SK-N-SH treated with all-trans-retinoic acid at 6 μM for 48 hours (cell line): ENCODE measurements at regions not wholly inside any gene's neighbourhood (a gene's known extent, or its start where the extent isn't known, plus 50 kb on each side); places are given as distances from the start of the nearest gene placed in this dataset.

Experiments
- ATAC-seq: fragments of 200-7000 bp; cut with Tn5 transposase; 3 replicates; pipeline ENCODE4 v1.9.1; 2020; ENCODE audit warnings: mild to moderate bottlenecking, moderate library complexity
- ARNTL ChIP-seq: fragments of 450-650 bp; formaldehyde crosslinking; IDR thresholded peaks from 2 replicates; pipeline ENCODE4 v1.5.0; 2020; ENCODE audit warnings: low read depth, mild to moderate bottlenecking, moderate library complexity, borderline replicate concordance
- BACH2 ChIP-seq: fragments of 250-450 bp; sonication (Bioruptor Pico); IDR thresholded peaks from 2 replicates; pipeline ENCODE4 v1.9.0; 2021; ENCODE audit warnings: mild to moderate bottlenecking, borderline replicate concordance
- CREB5 ChIP-seq: fragments of 250-450 bp; sonication (Bioruptor Pico); IDR thresholded peaks from 2 replicates; pipeline ENCODE4 v1.5.1; 2020; ENCODE audit warnings: low read depth, mild to moderate bottlenecking, moderate library complexity
- CSDC2 ChIP-seq: fragments of 250-450 bp; sonication (Bioruptor Pico); IDR thresholded peaks from 2 replicates; pipeline ENCODE4 v1.5.0; 2020; ENCODE audit warnings: mild to moderate bottlenecking, moderate library complexity
- CSRNP3 ChIP-seq: fragments of 250-450 bp; sonication (Bioruptor Pico); IDR thresholded peaks from 2 replicates; pipeline ENCODE4 v1.5.1; 2021; ENCODE audit warnings: mild to moderate bottlenecking, moderate library complexity
- ESRRG ChIP-seq: fragments of 250-450 bp; sonication (Bioruptor Pico); IDR thresholded peaks from 2 replicates; pipeline ENCODE4 v1.6.1; 2021; ENCODE audit warnings: mild to moderate bottlenecking
- GLIS3 ChIP-seq: fragments of 250-450 bp; sonication (Bioruptor Pico); IDR thresholded peaks from 2 replicates; pipeline ENCODE4 v1.5.0; 2020; ENCODE audit warnings: mild to moderate bottlenecking, moderate library complexity
- ISL1 ChIP-seq: fragments of 250-450 bp; sonication (Bioruptor Pico); IDR thresholded peaks from 2 replicates; pipeline ENCODE4 v2.1.2; 2022; ENCODE audit warnings: mild to moderate bottlenecking, moderate library complexity
- PATZ1 ChIP-seq: fragments of 250-450 bp; sonication (Bioruptor Pico); IDR thresholded peaks from 2 replicates; pipeline ENCODE4 v1.8.0; 2020; ENCODE audit warnings: mild to moderate bottlenecking, moderate library complexity, borderline replicate concordance
- POU6F1 ChIP-seq: fragments of 250-450 bp; sonication (Bioruptor Pico); IDR thresholded peaks from 2 replicates; pipeline ENCODE4 v1.8.0; 2021; ENCODE audit warnings: low read depth, mild to moderate bottlenecking, moderate library complexity, borderline replicate concordance
- PPARA ChIP-seq: fragments of 250-450 bp; sonication (Bioruptor Pico); IDR thresholded peaks from 2 replicates; pipeline ENCODE4 v1.5.0; 2020; ENCODE audit warnings: mild to moderate bottlenecking, borderline replicate concordance
- RARB ChIP-seq: fragments of 250-450 bp; sonication (Bioruptor Pico); IDR thresholded peaks from 2 replicates; pipeline ENCODE4 v1.8.0; 2021; ENCODE audit warnings: mild to moderate bottlenecking, moderate library complexity
- SNAI2 ChIP-seq: fragments of 250-450 bp; sonication (Bioruptor Pico); IDR thresholded peaks from 2 replicates; pipeline ENCODE4 v1.5.0; 2020; ENCODE audit warnings: mild to moderate bottlenecking, moderate library complexity
- TCF4 ChIP-seq: fragments of 250-450 bp; sonication (Bioruptor Pico); IDR thresholded peaks from 2 replicates; pipeline ENCODE4 v1.8.0; 2021; ENCODE audit warnings: mild to moderate bottlenecking, moderate library complexity, borderline replicate concordance
- ZC3H10 ChIP-seq: fragments of 250-450 bp; sonication (Bioruptor Pico); IDR thresholded peaks from 2 replicates; pipeline ENCODE4 v1.5.1; 2021; ENCODE audit warnings: mild to moderate bottlenecking, moderate library complexity
- ZFP3 ChIP-seq: fragments of 250-450 bp; sonication (Bioruptor Pico); IDR thresholded peaks from 2 replicates; pipeline ENCODE4 v1.5.0; 2020; ENCODE audit warnings: mild to moderate bottlenecking, moderate library complexity
- ZFP30 ChIP-seq: fragments of 450-650 bp; formaldehyde crosslinking; IDR thresholded peaks from 2 replicates; pipeline ENCODE4 v1.5.0; 2022; ENCODE audit warnings: mild to moderate bottlenecking, moderate library complexity
- ZNF565 ChIP-seq: fragments of 450-650 bp; formaldehyde crosslinking; conservative IDR thresholded peaks from 2 replicates; pipeline ENCODE4 v1.5.0; 2020; ENCODE audit warnings: low read depth, mild to moderate bottlenecking, moderate library complexity
- ZNF70 ChIP-seq: fragments of 450-650 bp; formaldehyde crosslinking; IDR thresholded peaks from 2 replicates; pipeline ENCODE4 v1.5.0; 2020; ENCODE audit warnings: mild to moderate bottlenecking, moderate library complexity

- TF ChIP-seq PPARA (CRISPR knock-in tag), result no peak
- TF ChIP-seq CSRNP3 (CRISPR knock-in tag), result no peak
- no peak for TF ChIP-seq ARNTL (CRISPR knock-in tag)
- no peak for ATAC-seq
These were observed 159.2 kb downstream of the SNX18 start for GRCh38 chr5:54676481-54677340.

GRCh38 chr5:54673523-54674225, 156.1 kb downstream of the SNX18 start:
- TF ChIP-seq SNAI2 (CRISPR knock-in tag), result no peak
- no peak for ATAC-seq

GRCh38 chr5:54672871-54673270, 155.3 kb downstream of the SNX18 start:
- no peak for ATAC-seq
- no peak for TF ChIP-seq ESRRG (CRISPR knock-in tag)

- TF ChIP-seq RARB (no peak), ZNF70 (no peak), ZFP3 (CRISPR knock-in tag) (no peak), PATZ1 (CRISPR knock-in tag) (no peak), ISL1 (CRISPR knock-in tag) (no peak), CSDC2 (no peak), ESRRG (CRISPR knock-in tag) (no peak), ARNTL (CRISPR knock-in tag) (no peak), POU6F1 (no peak), ZNF565 (CRISPR knock-in tag) (no peak), GLIS3 (CRISPR knock-in tag) (no peak), CSRNP3 (CRISPR knock-in tag) (no peak), CREB5 (CRISPR knock-in tag) (no peak)
- no peak for ATAC-seq
These were observed 154.1 kb downstream of the SNX18 start for GRCh38 chr5:54671681-54672080.

- no peak for ATAC-seq
- no peak for TF ChIP-seq PPARA (CRISPR knock-in tag)
- no peak for TF ChIP-seq PATZ1 (CRISPR knock-in tag)
- no peak for TF ChIP-seq ZFP30 (CRISPR knock-in tag)
- TF ChIP-seq CSDC2, result no peak
- TF ChIP-seq BACH2 (CRISPR knock-in tag), result no peak
- no peak for TF ChIP-seq ZFP3 (CRISPR knock-in tag)
- no peak for TF ChIP-seq ZC3H10 (CRISPR knock-in tag)
- TF ChIP-seq TCF4 (CRISPR knock-in tag), result no peak
- no peak for TF ChIP-seq ESRRG (CRISPR knock-in tag)
- TF ChIP-seq ARNTL (CRISPR knock-in tag), result no peak
- no peak for TF ChIP-seq CSRNP3 (CRISPR knock-in tag)
- no peak for TF ChIP-seq SNAI2 (CRISPR knock-in tag)
- TF ChIP-seq ZNF70, result no peak
These were observed 153.6 kb downstream of the SNX18 start for GRCh38 chr5:54671111-54671531.
